ENCODE measurements at regions not wholly inside any gene's neighbourhood (a gene's known extent, or its start where the extent isn't known, plus 50 kb on each side); places are given as distances from the start of the nearest gene placed in this dataset.

DNA sequence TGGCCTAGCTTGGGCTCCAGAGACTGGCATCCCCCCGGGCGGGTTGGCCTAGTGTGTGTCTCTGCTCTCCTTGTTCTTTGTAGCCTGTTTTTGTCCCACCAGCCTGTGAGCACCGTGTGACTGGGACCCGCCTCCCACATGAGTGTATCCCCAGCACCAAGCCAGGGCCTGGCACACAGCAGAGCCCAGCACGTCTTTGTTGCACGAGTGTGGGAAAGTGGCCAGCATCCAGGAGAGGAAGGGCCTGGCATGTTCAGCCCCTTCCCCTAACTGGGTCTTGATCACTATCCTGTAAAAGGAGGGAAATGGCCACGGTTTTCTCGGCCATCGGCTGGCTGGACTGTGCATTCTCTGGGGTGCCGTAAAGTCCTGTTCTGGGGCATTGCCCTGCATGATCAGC, 290.1 kb downstream of the BMP7 start:
- no peak for DNase-seq

DNA sequence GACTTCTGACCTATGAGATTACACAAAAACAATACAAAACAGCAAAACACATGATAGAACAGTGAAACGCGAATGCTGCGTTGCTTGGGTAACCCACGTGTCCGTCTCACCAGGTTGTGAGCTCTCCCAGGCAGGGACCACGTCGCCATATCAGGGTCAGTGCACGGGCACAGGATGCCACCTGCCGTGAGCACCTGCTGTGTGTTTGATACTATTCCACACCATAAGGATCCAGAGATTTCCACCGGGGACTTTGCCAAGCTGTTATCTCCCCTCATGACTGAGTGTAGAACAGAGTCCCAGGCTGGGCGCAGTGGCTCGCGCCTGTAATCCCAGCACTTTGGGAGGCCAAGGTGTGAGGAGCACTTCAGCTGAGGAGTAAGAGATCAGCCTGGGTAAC, 288.0 kb downstream of the BMP7 start:
- DNase-seq = no peak

DNA sequence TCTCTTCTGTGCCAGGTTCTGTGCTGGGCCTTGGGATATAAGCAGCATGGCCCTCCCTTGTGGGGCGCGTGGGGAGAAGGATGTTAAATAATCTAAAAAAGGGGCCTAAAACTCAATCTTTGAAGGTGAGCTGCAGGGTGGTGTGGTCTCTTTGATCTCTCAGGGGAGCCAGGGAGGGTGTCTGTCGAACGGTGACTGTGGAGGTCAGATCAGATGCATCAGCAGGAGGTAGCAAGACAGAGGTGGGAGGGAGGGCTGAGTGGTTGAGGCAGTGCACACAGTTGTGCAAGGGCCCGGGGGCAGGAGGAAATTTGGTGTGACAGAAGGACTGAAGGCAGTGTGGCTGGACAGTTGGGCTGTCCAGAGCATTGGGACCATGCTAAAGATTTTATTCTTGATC, 287.3 kb downstream of the BMP7 start:
- no peak for DNase-seq

DNA sequence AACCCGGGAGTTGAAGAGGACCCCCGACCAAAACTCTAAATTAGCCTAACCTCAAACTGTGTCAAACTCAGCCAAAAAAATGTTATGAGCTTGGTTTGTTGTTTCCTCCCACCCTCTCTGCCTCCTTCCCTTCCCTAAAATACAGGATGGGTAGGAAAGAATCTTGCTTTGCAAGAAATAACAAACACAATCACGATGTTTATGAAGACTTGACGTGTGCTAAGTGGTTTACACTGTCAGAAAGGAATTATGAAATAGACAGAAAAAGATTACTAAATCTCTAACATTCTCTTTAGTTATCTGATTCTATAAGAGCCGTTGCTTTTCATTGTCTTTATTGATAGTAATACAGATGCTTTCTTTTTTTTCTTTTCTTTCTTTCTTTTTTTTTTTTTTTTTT, 285.1 kb downstream of the BMP7 start:
- DNase-seq = no peak

DNA sequence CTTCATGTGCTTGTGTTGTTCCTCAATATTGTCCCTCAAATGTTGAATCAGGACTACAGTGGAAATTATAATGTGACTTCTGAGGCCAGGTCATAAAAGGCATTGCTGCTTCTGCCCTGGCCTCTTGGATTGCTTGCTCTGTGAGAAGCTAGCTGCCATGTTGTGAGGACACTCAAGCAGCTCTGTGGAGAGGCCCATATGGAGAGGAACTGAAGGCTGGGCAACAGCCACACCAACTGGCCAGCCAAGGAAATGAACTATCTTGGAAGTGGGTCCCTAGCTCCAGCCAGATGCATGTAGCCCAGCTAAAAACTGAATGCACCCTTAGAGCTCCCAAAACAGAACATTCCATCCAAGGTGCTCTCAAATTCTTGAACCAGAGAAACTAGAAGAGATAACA, 282.6 kb downstream of the BMP7 start:
- no peak for DNase-seq

DNA sequence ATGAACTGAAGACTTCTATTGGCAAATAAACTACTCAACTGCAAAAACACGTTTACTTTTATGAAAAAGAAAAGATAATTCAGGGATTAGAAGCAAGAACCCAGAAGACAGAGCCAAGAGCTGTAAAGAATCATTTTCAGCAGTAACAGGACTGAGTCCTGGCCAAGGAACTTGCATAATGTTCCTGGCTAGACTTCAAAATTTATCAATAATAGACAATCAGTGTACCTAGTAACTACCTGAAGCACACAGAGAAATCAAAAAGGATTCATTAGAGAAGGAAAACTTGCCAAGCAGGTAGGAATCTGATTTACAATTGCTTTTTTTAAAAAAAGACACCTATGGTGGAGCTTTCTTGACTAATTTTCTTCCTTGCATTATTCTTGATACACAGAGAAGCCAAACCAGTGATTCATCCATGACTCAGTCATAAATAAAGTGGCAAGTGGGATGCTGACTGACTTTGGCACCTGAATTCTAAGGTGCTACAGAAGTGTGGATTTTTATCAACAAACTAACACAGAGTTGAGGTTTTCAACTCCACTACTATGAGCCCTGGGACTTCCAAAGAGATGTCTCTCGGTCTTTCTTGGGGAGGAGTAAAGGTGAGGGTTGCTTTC, 281.3 kb downstream of the BMP7 start:
- no peak for DNase-seq

DNA sequence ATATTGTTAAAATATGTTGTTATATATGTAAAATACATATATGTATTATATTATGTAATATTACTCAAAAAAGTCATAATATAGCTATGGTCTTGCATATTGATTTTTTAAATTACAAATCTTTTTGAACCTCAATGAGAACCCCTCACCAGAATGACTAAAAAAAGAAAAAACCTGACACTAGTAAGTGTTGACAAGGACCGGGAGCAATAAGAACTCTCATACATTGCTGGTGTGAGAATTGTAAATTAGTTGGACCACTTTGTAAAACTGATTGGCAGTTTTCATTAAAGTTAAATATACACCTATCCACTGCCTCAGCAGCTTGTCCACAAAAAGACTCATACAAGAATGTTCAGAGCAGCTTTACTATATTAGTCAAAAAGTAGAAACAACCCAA, 280.0 kb downstream of the BMP7 start:
- DNase-seq = no peak

DNA sequence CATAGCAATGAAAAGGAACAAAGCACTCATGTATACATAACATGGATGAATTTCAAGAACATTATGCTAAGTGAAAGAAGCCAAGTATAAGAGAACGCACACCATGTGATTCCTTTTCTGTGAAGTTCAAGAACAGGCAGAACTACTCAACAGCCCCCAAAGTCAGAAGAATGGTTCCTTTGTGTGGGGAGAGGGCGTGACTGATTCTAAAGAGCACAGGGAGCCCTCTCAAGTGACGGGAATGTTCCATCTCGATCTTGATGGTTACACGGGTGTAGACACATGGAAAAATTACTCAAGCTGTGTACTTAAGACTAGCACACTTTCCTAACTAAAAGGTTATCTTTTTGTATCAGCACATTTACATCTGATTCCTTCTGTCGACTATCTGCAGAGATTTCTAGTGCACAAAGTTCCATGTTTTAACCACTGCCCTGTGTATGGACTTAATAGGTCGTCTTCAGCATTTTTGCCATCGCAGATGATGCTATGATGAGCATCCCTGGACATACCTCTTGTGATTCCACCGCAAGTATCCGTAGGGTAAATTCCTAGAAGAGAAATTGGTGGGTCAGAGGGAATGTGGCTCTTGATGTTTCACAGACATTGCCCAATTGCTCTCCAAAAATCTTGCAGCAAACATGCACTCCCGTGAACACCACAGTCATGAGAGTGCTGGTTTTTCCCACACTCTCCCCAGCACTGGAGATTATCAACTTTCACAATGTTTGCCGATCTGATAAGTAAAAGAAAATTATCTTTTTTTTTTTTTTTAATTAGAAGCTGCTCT, 279.3 kb downstream of the BMP7 start:
- DNase-seq = no peak

DNA sequence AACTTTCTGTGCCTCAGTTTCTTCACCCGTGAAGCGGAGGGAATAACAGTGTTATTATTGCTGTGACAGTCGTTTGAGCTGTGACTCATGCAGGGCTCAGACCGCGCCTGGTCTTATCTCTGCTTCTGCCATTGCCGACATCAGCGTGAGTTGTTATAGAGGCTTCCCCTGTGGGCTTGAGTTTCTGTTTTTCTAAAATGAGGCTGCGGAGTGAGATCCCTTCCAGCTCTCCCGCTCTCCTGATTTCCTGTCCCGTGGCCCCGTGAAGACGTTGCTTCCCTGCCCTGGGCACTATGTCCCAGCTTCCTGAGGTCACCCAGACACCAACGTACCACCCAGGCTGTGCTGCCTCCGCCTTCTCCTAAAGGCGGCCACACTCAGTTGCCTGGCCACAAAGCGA, 278.5 kb downstream of the BMP7 start:
- DNase-seq = no peak

DNA sequence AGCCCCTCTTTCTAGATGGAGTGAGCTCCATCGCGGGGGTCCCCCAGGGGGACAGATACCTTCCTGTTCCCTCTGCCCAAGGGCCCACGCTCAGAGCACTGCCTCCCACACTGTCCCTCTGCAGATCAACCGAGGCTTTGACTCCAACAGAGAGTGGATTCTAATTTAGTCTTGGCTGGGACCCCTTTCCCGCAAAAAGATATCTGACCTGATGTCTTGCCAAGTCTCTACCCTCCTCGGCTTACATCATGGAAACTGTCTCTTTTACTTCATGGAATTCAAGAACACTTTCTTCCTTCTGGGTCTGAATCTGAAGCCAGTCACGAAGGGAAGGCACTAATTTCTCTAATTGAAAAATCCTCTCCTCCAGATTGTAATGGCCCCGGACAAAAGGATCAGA, 278.0 kb downstream of the BMP7 start:
- no peak for DNase-seq

DNA sequence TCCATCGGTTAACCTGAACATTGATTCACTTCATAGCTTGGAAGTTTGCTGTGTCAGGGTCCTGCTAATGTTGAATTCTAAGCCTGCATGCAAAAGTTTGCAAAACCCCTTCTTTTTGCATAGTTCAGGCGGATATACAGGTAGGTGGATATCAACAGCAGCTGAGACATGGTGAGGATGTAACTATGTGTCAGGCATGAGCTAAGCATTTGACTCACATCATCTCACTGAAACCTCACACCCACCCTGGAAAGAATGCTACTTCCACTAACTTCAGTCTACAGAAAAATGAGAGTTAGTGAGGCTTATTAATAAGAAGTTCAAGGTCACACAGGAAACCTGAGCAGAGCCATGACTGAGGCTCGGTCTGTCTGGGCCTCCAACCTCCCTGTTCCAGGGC, 276.9 kb downstream of the BMP7 start:
- DNase-seq = no peak

DNA sequence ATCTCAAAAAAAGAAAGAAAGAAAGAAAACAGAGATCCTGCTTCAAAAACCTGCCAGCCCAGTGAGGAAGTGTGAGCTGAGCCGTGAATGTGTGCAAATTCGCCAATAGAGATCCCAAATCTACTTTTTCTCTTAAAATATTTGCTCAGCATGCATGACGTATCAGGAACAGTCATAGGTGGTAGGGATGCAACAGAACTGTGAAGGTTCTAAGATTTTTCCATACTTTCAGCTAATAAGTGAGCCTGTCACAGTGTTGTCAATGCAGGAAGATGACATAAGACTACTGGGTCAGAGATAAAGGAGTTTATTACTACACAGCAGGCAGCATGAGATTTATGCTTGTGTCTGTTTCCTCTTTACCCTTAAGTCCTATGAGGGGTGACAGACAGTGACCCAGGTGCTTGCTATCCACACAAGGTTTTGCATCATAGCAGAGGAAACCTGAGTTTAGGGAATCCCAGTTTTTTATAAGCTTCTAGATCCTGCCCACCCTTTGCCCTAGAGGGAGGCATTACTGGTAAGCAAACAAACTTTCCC, 273.4 kb downstream of the BMP7 start:
- no peak for DNase-seq

DNA sequence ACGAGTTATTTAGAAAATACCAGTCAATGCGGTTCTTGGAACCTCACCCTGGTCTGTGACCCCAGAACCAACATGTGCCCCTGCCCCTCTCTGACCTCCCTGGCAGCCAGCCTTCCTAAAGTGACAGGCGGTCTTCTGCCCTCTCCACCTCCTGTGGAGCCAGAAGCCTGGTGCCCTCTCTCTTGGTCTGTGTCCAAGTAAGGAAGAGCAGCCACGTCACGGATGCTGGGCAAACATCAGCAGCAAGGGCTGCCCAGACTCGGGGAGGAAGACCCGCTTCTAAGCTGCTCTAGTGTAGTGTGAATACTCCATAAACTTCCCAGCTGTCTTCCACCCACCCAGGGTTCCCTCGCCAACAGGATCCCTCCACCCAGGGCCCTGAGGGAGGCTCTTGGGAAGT, 272.4 kb downstream of the BMP7 start:
- DNase-seq = no peak

DNA sequence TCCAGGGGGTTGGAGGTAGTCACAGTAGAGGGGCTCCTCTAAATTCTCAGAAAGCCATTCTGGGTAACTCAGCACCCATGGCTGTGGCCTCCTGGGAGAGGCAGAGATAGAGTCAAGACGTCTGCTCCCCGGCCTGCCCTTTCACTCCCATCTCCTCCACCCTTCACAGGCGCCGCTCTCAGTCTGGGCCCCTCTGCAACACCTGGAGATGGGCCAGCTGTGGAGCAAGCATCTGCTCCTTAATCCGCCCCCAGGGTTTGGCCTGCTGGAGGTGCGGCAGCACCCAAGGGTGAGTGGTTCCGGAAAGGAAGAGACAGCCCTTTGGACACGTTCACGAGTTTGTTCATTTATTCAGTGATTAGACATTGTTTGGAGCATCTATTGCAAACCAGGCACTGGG, 271.3 kb downstream of the BMP7 start:
- no peak for DNase-seq

DNA sequence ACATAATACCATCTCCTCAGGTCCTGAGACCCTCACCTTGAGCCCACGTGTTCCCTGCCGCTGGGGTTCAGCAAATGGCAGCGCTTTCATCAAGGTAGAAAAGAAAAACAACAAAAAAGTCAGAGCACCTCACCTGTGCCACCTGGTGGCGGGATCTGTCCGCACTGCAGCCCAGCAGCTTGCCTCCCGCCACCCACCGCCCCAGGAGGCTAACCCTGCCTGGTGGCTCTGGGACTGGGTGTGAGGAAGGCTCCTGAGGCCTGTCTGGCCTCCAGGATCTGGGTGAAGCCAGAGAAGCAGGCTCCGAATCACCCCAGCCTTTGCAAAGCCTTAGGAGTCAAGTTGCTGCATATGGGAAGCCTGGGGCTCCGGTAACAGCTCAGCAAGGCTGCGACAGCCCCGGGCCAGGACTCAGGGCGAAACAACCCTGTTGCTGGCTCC, 270.8 kb downstream of the BMP7 start:
- DNase-seq = no peak

DNA sequence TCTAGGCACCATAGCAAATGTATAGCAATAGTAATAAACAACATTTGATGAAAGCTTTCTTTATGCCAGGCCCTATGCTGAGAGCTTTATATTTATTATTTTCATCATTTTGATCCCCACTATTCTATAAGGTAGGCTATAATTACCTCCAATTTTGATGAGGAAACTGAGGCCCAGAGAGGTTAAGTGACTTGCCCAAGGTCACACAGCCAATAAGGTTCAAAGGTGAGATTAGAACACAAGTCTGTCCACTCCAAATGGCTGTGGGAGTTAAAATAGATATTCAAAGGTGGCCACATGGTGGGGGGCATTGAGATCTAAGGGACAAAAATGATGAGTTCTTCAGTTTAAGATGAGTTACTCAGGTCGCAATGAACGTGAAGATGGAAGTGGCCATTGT, 269.9 kb downstream of the BMP7 start:
- no peak for DNase-seq

DNA sequence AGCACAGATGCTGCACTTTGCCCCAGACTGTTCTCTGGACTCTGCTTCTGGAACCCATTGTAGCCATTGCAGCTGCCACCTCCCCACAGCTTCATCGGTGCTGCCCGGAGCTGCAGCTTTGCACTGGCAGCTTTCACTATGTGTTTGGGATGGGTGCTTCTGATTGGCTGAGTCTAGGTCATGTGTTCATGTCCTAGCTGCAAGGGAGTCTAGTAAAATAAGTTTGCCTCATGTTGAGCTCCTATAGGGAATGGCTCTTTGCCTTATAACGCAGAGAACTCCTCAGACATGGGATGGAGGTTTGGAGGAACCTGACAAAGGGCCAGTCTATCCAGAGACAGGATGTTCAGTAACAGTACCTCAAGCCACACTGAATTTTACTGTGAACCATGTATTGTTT, 268.0 kb downstream of the BMP7 start:
- DNase-seq = no peak

DNA sequence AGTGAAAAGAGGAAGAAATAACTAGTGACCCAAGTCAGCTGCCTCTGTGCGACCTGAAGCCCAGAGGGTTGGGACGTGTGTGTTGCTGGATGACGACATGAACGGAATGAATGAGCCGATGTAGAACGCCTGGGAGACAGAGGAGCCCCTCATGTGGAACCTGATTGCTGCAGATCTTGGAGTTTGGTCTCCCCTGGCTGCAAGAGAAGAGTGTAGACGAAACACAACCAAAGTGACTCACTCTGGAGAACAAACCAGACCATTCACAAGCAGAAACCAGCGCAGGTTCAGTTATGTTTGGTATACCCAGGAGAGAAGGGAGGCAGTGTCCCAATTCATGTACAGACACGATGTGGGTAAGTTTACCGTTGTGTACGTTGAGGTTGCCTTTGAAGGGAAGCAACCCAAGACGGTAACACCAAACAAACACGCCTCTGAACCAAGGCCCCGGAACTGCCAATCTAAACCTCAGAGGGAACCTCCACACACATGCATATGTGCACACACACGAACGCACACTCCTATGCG, 265.9 kb downstream of the BMP7 start:
- DNase-seq = no peak

DNA sequence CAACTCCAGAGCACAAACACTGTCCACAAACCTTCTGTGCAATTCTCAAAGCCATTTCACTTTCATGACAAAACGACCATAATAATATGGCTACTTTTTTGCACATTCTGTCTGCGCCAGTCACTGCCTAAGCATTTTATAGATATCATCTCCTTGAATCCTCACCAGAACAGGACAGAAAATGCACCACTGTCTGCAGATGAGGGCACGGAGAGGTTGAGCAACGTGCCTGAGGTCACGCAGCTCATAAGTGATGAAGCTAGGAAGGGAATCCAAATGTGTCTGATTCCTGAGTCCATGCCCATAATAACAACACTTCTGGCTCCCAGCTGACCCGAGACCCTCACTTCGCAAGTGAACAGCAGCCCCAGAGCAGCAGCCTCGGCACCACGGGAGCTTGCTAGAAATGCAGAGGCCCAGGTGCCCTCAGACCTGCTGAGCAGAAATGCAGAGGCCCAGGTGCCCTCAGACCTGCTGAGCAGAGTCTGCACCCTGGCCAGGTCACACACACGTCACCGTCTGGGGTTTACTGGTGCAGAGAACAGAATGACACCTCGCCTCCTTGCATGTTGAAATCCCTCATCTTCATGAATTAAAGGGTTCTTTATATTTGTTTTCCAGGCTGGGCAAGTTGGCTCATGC, 265.2 kb downstream of the BMP7 start:
- DNase-seq = no peak

DNA sequence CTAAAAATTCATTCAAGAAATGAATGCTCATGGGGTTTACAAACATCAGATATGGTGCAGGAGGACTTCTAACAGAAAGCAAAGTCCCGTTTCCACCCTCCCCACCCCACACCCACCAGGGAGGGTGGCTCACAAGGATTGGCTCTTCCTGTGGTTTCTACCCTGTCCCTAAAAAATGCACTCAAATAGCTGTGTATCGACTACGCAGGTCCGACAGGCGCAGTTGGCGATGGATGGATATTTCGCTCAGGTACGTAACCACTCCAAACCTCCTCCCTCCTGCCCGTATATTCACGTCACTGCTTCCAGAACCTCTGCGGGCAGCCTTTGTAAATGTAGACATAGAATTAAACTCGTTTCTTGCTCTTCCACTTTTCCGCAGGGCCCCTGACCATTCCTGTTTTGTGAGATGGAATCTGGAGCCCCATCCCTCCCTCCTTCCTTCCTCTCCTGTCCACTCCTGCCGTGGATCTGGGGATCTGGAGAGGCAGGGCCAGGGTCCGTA, 264.3 kb downstream of the BMP7 start:
- no peak for DNase-seq

DNA sequence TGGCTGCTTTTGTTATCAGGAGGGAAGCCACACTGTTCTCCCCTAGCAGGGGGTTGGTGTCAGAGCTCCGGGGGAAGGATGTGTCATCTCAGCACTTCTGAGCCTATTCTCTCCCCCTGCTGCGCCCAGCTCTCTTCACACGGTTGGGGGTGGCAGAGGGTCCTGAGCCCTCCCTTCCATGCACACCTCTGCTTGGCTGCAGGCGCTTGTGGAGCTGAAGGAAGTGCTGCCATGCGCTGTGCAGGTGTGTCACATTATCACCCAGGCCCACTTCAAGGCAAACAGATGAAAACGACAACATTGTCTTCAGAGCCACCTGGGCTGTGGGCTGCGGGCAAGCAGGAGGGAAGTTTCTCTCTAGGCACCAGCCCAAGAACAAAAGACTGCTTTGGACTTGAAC, 263.4 kb downstream of the BMP7 start:
- DNase-seq = no peak

DNA sequence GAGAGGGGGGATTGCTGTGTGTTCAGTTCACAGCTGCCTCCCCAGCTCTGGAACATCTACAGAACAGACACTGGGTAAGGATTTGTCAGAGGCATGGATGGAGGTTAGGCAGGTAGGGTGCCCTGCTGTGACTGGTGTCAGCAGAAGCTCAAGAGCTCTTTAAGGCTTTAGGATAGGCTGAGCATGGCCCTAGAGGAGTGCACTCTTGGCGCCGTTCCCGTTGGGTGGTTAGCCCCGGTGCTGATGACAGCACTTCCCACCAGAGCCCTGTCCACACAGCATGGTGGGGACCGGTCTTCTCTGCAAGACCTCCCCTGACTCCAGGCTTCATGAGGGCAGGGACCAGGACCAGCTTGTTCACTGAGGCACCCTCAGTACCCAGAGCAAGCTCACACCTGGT, 262.0 kb downstream of the BMP7 start:
- no peak for DNase-seq

Measured in stimulated activated CD4-positive, alpha-beta T cell treated with anti-CD3 and anti-CD28 coated beads, Interleukin-4, amount 100 ng/mL, for 4 hours (primary cell).